ENCODE measurements at regions not wholly inside any gene's neighbourhood (a gene's known extent, or its start where the extent isn't known, plus 50 kb on each side); places are given as distances from the start of the nearest gene placed in this dataset.

DNA sequence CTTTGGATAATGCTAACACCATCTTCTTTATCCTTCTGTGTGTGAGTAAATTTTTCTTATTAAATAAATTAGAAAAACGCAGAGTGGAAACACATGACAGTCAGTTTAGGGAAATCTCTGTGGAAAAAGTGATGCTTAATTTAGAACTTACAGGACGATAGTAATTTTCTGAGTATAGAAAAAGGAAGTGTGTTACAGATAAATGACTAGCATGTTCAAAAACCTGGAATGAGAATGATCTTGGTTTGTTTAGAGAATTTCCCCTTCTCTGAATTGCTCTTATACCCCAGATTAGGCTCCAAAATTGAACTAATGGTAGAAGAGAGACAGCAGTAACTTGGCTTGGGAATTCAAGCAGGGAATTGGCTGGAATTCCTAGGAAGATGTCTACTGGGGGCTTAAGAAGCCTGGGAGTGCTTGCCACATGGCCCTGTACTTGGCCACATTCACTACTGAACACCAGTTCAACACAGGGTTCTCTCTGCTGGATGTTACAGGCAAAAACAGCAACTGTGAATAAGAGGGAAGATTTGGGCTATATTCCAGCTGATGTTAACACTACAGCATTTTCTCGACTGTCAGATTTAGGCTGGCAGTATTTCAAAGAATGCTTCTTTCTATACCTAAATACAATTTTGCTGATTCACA lies 1004.2 kb downstream of the TTLL7 start:
- DNase-seq: peak in 1 of 56 donors; percentile 3

DNA sequence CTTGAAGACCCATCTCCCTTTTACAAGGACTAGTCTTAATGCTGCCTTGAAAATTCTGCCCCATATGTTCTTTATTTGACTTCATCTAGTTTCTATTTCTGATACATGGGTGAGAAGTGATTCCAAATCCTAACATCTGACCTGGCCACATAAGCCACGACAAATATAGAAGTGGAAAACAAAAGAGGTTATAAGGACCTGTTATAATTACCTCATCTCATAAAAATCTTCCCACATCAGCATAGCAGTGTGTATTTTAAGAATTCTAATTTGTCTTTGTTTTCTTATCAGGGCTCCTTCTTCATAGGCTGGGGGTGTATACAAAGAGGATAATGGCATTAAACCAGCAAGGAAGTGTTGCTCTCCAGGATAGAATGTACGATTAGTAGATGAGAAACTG lies 1007.4 kb downstream of the TTLL7 start:
- no peak for DNase-seq

DNA sequence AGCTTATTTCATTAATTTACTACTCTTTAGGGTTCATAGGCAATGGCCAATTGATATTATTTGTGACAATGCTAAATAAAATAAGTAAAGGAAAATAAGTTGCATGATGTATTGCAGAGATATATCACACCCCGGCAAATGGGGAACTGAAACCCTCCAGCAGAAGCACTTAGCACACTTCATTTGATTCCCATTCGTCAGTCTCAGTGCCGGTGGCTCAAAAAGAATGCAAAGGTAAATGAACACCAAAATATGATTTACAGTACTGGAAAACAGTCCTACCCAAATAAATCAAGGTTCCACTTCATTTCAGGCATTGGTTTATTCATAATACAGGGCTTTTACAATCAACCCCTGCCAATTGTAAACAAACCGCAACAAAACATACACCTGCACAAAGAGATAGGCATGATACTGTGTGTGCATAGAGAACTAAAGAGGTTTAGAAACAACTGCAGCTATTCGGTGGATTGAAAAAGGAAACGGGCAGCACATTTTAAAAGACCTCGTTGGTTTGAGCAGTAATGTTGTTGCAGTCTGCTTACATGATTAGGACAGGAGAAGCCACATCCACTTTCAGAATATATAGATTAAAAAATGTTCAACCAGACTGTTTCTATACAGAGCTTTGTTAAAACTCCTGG lies 1019.2 kb downstream of the TTLL7 start:
- no peak for DNase-seq

DNA sequence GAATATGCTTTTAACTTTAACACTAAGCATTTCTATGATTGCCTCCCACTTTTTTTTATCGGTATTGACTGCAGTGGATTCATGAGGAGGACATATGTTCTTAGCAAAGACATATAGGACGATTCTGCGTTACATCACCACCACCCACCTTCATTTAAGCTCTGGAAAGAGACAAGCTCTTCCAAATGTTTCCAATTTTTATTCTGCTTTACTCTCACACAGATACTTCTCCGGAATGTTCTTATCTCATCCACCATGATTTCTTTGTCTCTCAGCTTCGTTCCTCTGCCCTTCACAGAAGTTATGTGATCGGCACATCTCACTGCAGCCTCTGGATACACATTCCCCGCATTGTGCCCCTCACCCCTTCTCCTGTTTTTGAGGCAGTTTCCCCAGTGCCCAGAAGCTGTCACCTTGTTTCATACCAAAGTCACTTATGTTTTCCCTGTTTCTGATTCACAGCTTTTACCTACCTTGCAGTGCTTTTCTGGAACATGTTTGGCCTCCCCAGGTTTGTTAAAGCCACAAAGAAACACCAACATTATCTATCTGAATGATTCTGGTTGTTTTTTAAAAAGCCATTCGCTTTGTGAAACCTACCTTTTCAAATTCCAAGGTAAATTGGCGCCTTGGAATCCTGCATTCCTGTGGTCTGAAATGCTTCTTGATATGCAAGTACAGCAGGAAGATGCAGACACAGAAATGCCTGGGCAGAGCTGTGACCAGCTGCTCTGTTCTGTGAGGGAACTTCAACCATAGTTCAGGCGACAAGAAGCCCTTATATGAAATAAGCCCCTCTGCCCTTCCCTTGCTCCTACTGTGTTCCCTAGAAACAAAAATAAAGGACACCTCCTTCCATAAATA lies 1020.2 kb downstream of the TTLL7 start:
- DNase-seq: no peak

DNA sequence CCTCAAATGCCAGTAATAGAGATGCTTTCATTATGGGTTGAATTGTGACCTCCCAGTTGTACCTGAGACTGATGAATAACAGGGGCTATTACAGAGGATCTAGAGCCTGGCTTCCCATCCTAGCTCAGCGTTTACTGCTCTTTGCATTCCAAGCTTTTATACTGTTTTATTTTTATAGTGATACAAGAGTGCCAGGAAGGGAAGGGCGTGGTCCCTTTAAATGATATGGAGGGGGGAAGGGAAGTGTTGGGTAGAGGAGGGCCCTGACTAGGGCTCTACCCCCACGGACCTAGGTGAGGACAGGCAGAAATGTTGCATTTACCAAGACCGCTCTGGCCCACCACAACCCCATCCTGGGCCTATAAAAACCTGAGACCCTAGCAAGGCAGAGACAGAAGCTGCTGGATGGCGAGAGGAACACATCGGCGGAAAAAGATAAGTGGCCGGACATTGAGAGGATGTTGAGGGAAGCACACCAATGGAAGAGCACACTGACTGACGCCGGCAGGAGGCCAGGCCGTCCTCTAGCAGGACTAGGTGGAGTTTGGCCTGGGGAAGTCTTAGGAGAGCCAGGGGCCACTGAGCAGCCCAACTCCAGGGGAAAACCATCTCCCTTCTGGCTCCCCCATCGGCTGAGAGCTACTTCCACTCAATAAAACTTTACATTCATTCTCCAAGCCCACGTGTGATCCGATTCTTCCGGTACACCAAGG lies 1025.9 kb downstream of the TTLL7 start:
- no peak for DNase-seq

DNA sequence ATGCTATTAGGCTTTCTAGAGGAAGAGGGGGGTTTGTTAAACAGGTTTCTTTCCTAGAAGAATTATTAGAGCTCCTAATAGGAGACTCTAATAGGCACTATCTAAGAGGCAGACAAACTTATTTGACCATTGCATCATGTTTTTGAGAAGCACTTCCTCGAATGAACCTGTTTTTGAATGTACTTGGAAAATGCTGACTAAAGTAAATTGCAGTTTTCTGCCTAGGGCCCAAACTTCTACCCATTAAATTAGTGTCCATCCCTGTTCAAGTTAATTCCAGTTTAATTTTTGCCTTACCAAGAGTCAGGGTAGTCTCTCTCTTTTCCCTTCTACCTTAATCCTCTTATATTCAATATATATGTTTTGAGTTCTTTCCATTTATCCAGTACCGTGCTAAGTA lies 1029.6 kb downstream of the TTLL7 start:
- no peak for DNase-seq

DNA sequence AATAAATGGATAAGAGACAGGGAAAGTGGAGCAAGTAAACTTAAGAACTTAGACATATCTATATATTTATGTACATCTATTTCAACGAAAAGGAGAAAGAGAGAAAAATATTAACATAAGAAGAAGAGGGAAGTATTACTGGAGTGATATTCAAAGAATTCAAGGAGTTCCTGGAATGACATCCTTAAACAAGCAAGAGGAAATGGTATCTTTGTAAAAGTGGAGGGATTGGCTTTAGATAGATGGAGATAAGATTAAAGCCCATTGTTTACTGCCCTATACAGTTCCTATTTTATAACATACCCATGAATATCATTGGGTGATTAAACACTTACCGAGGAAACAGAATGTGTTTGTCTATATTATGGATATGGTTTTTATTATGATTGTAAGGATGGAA lies 1036.3 kb downstream of the TTLL7 start:
- DNase-seq: no peak

DNA sequence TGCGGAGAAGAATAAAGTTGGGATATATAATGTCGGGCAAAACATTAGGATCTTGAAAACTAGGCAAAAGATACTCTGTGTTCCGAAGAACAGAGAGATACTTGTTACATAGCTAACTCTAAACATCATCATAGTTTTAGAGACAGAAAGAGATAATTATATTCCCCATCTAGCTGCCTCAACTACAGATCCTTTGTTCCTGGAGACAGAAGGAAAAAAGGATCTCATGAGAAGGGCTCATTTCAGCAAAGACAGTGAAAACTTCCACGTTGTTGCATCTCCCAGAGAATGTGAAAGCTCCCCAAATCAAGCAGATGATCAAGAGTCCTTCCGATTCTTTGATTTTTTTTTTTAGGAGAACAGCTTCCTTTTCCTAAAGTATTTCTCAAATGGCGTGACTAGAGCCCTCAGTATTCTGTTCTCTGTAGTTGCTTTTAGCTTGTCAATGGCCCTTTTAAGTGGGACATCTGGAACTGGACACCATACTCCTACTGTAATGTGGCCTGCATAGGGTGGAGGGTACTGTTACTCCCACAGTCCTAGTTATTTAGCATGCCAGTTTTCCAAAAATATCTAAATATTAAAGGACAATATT lies 1048.2 kb downstream of the TTLL7 start:
- DNase-seq: peak in 4 of 56 donors; percentile 0 to 33 (median 6)

DNA sequence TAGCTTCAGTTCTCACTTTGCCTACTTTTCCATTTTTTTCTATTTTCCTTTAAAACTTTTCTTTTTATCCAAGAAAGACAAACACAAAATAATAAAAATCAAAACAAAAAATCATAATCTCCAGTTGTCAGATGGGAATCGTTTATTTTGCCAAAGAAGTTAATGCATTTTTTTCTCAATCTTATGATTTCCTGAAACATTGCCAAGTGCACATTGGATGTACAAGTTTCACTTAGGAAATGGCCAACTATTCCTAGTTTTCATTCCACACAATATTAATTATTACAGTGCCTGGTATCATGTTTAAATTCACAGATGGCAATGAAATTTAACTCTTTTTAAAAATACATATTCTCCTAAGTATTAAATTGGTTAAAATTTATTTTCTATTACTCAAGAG lies 1050.5 kb downstream of the TTLL7 start:
- no peak for DNase-seq

DNA sequence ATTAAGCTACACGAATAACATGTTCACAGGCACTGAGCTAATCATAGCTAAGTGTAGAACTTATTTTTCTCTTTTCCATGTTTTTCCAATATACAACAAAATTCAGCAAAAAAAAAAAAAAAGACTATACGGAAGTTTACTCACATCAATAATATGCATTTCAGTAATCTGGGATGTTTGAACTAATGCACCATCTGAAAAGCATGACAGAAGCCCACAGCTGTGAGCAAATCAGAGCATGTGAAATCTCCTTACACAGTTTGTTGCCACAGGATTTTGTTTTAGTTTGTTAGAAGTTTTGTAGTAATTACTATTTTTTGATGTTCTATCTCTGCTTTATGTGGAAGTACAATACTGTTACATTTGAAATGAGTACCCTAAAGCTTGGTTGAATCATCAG lies 1051.7 kb downstream of the TTLL7 start:
- no peak for DNase-seq

DNA sequence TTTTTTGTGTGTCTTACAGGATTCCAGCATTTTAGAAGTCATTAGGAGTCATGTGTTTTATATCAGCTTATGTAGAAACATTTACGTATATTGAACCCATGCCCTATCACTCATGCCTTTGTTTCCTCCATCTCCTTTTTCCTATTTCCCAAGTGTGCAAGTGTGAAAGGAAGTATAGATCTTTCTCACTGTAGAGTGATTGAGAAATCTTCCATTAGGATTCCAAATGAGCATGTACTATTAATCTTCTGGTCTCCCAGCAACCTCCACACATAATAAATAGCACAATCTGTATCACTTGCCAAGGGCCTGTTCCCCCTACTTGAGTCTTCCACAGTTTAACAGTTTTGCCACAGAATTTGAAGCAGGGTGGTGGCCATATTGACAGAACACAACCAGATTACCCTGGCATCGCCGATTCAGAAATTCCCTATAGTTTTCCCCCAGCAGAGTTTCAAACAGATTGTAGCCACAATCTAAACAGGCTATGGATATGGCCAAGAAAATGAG lies 1052.8 kb downstream of the TTLL7 start:
- DNase-seq: no peak

DNA sequence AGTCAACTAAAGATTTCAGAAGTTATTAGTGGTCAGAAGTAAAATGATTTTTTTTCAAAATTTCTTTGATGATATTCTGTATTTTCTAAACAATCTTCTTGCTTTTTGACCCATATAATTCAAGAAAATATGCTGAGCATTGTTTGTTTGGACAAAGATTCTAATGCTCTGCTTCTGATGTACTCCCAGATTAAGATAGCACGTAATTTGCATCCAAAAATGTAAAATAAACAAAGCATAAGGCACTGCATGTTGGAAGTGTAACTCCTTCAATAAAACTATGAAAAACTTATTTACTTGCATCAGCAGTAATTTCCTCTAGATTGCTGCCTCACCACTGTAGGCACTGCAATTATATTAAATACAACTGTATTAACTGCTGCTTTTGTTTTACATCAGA lies 1054.1 kb downstream of the TTLL7 start:
- DNase-seq: no peak

DNA sequence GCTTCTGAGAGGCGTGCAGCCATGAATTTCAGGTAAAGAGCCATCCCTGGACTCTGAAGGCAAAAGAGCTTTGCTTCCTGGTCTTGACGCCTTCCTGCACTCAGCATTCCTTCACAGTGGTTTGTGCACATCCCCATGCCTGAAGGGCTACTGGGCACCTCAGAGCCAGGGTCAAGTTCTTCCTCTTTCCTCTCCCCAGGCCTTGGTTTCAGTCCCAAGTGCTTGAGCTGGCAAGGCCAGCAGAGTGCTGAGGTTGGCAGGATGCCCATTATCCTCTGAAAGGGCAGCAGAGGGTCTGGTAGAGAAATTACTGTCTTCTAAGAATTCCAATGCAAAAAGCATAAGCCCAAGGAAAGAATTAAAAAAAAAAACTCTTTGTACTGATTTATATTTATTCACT lies 1064.9 kb downstream of the TTLL7 start:
- DNase-seq: peak in 5 of 56 donors; percentile 3 to 26 (median 4)

DNA sequence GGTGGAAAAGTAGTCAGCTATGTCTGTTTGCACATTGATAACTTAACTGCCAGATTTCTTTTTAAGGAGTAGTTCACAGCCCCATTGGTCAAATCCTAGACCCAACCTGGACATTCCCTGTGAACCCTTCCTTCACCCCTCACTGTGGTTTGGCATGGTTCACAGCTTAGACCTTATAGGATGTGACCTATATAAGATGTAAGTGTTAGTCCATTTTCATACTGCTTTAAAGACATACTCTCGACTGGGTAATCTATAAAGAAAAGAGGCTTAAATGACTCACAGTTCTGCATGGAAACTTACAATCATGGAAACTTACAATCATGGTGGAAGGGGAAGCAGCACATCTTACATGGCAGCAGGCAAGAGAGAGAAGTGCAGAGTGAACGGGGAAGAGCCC lies 1066.2 kb downstream of the TTLL7 start:
- DNase-seq: no peak

DNA sequence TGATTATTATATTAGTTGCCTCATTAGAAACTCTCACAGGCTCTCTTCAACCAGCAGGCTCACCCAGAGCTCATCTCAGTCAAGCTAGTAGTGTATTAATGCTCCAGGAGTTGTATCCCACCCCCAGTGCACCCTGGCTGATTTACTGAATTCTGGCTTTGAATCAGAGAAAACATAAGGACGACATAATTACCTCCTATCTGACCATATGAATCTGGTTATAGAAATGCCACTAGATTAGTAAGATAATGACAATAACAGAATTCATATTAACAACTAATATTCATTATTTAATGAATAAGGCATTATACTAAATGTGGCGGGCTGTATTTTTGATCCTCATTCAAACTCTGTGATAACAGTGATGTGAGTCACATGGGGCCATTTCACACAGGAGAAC lies 1066.7 kb downstream of the TTLL7 start:
- no peak for DNase-seq

DNA sequence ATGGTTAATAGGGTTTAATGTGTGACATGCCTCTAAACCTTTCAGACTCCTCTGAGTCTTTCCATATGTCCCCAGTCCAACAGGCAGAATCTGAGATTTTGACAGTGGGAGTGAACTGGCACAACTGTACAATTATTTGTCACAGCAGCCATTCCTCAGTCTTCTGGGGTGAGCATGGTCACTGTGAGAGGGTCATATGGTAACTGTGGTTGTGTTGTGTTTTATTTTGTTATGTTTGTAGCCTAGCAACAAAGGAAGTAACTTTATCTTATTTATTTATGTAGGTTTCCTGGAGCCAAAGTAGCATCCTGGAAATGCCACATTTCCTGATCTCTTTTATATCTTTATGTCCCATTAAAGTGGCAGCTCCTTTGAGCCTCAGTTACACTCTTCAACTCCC lies 1067.9 kb downstream of the TTLL7 start:
- DNase-seq: no peak

DNA sequence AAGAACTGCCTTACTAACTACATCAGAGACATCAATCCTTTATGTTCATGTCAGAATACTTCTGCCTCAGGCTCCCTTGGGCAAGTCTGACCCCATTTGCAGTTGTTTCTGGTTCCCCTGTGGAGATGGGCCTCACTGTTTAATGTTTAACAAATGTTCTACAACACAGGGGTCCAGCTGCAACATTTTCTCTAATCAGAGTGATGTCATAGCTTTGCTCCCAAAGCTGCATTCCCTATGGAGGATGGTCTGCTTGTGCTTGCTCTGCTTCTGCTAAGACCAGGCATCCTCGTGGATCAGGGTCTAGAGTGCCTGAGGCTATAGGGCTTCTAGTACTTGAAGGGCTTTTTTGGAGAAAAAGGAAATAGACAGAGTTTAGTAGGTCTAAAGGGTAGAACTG lies 1071.2 kb downstream of the TTLL7 start:
- no peak for DNase-seq

DNA sequence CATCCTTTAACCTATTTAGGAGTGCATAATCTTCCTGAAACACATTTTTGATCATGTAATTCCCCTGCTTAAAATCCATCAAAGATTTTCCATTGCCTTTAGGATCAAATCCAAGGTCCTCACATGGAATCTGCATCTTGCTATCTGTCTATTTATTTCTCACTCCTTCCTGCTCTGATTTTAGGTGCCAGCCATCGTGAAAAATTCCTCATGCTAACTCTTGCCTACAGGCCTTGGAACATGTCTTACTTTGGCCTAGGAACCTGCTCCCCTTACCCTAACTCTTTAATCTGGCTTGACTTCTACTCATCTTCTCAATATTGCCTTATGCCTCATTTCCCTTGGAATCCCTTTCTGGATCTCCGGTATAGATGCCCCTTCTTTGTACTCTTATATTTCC lies 1074.3 kb downstream of the TTLL7 start:
- DNase-seq: no peak

DNA sequence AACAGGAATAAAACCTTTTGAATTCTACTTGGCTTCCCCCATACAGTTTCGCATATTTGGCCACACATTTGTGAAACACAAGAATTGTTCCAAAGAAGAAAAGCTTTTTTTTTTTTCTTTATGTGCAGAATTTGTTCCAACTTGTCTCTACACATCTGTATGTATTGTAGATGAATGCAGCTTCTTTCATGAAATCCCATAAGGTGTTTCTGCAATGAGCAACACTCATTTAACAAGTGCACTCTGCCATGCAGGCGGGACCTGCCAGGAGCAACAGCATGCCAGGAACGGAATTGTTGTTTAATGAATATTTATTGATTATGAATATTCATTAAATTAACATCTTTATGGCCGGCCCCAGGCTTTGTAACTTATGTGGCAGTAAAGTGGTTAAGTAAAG lies 1075.0 kb downstream of the TTLL7 start:
- DNase-seq: no peak

DNA sequence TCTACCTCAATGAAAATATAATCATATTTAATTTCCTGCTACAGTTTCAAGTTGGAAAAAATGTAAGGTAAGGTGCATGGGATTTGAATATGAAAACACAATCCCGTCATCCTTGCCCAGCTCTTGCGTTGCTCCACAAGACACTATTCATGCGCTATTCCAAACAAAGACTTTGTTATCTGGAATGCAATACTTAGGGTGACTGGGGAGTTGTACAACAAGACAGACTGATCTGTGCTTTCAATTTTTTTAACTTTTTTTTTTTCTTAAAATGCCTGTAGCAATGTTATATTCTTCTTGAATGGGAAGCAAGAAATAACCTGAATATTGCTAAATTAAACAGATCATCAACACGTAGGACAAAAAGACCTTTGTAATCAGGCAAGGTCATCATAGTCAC lies 1077.2 kb downstream of the TTLL7 start:
- no peak for DNase-seq

Measured in amygdala (tissue), 56 donors.